RWPE1 (cell line): ENCODE measurements at regions not wholly inside any gene's neighbourhood (a gene's known extent, or its start where the extent isn't known, plus 50 kb on each side); places are given as distances from the start of the nearest gene placed in this dataset.

Experiments used
- CTCF ChIA-PET: fragments of 350-600 bp; sonication (Branson Sonifier 250); formaldehyde crosslinking; extraction: SDS; loops from one replicate; lab custom pipeline; 2021; lab: Yijun Ruan, JAX
- POLR2A ChIA-PET: fragments of 400-600 bp; formaldehyde crosslinking; extraction: SDS; loops from one replicate; lab custom pipeline; 2020; ENCODE audit warnings: antibody characterized with exemption; ENCODE audit not compliant: low non-redundant PET; lab: Yijun Ruan, JAX
- DNase-seq: peaks from one replicate; pipeline ENCODE4 v3.0.0; 2012; ENCODE audit warnings: low spot score
- H3K27ac ChIP-seq: fragments of 450-650 bp; 2 replicates; pipeline ENCODE4 v1.5.1; 2017
- TF ChIP-seq, protein P1 (sequence below): fragments of 450-650 bp; conservative IDR thresholded peaks from 2 replicates; pipeline ENCODE4 v1.5.1; 2017; ENCODE audit warnings: low read depth, mild to moderate bottlenecking

DNA sequence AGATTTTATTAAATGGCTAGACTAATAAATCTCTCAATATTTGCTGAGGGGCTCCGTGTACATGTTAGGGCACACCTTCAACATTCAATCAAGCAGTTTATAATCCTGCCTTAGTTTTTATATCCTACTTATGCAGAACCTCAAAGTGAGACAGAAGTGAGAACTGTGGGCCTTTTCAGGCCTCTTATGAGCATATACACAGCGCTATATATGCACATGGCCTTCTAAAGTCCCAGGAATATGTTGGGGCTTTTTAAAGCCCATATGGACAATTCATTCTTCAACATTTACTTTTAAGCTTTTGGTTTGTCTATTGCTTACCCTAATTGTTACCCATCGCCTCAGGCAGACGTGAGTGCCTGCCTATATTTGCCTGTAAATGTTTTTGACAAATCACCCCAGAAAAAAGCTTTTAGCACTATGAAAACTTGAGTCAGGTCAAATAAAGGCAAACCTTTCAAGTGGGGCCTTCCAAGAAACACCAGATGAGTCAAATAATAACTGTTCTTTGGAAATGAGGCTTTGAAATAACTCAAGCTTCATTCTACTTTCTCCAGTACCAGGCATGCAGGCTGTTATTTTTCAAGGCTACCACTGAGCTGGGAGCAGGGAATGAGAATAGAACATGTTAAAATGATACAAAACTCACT, 58.2 kb downstream of the ESM1 start:
- H3K27ac ChIP-seq, result no peak overlapping the region
- TF ChIP-seq, protein P1, sequence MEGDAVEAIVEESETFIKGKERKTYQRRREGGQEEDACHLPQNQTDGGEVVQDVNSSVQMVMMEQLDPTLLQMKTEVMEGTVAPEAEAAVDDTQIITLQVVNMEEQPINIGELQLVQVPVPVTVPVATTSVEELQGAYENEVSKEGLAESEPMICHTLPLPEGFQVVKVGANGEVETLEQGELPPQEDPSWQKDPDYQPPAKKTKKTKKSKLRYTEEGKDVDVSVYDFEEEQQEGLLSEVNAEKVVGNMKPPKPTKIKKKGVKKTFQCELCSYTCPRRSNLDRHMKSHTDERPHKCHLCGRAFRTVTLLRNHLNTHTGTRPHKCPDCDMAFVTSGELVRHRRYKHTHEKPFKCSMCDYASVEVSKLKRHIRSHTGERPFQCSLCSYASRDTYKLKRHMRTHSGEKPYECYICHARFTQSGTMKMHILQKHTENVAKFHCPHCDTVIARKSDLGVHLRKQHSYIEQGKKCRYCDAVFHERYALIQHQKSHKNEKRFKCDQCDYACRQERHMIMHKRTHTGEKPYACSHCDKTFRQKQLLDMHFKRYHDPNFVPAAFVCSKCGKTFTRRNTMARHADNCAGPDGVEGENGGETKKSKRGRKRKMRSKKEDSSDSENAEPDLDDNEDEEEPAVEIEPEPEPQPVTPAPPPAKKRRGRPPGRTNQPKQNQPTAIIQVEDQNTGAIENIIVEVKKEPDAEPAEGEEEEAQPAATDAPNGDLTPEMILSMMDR, result no peak
- ChIA-PET CTCF (interaction anchor here (1.6 kb wide), 1 partner anchor 219 kb away, joined by 4 read pairs; no protein-coding TSS in a partner anchor), POLR2A (no interaction called here)
- DNase-seq, result no peak

DNA sequence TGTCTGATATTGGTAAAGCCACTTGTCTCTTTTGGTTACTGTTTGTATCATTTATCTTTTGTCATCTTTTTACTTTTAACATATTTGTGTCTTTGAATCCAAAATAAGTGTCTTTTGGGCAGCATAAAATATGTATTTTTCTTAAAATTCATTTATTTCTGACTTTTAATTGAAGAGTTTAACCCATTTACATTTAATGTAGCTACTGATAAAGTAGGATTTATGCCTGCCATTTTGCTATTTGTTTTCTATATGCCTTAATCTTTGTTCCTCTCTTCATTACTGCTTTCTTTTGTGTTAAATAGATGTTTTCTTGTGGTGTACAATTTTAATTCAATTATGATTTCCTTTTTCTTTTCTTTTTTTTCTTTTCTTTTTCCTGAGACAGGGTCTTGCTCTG, 60.9 kb downstream of the ESM1 start:
- ChIA-PET CTCF (no interaction called here), POLR2A (no interaction called here)
- TF ChIP-seq, protein P1, result no peak
- no peak overlapping the region for H3K27ac ChIP-seq
- no peak for DNase-seq

DNA sequence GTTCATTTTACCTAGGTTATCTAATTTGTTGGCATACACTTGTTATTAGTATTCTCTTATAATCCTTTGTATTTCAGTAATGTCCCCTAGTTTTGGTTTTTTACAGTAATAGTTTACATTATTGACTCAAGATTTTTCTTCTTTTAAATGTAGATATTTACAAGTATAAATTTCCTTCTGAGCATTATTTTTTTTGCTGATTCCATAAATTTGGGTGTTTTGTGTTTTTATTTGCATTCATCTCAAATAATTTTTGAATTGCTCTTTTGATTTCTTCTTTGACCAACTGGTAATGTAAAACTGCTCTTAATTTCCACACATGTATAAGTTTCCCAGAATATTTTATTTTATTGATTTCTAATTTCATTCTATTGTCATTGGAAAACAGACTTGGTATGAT, 68.1 kb downstream of the ESM1 start:
- DNase-seq, result no peak
- H3K27ac ChIP-seq, result no peak overlapping the region
- ChIA-PET CTCF (interaction anchor here (0.6 kb wide), 2 partner anchors 403 to 666 kb away, joined by 3 to 4 read pairs; no protein-coding TSS in a partner anchor), POLR2A (no interaction called here)
- TF ChIP-seq, protein P1, result 0 out of 2 replicates have a peak, but pooled peaks have one; percentile 7

DNA sequence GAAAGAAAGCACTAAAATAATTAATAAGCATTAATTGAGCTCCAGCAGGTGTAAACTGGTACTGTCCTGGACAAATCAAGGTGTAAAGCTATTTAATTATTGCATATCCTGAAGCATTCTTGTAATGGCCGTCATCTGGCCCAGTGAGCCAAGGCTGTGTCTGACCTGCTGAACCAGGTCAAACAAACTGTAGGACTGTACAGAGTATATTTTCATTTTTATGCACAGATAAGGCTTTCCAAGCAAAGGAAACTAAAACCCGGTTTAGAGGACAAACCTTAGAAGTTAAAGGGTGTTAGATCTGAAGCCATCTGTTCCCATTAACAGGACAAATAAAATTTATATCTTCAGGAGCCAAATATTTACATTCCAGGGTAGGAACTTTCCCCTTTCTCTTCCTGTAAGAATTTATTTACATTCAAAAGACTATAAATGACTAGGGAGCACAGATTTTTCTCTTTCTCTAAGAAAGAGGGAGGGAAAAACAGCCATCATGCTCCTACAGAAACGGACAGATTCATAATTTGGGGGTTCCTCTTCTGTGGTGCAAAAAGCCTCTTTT, 69.8 kb downstream of the ESM1 start:
- CTCF ChIA-PET, result interaction anchor here (0.6 kb wide), 1 partner anchor 217 kb away, joined by 3 read pairs; no protein-coding TSS in a partner anchor
- TF ChIP-seq, protein P1, result no peak
- POLR2A ChIA-PET, result no interaction called here
- no peak overlapping the region for H3K27ac ChIP-seq
- DNase-seq, result no peak

DNA sequence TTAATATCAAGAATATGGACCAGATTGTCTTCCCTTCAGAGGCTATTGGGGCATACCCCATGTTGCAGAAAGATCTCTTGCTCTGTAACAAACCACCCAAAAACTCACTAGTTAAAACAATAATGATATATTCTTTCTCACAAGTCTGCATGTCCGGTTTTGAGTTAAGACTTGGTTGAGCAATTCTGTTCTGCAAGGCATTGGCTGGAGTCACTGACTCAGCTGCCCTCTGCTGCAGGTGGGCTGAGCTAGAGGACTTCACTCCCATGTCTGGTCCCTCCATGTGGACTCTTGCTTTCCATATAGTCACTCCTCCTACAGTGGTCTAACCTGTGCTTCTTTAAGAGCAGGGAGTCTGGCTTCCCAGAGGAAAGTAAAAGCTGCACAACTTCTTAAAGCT, 73.4 kb downstream of the ESM1 start:
- CTCF ChIA-PET, result interaction anchor here (0.7 to 2.1 kb wide), 4 partner anchors 11 to 1241 kb away, joined by 3 to 11 read pairs (median 6); partner anchors contain the start of gene GPX8
- H3K27ac ChIP-seq, result no peak overlapping the region
- POLR2A ChIA-PET, result no interaction called here
- TF ChIP-seq, protein P1, result no peak
- DNase-seq, result no peak

DNA sequence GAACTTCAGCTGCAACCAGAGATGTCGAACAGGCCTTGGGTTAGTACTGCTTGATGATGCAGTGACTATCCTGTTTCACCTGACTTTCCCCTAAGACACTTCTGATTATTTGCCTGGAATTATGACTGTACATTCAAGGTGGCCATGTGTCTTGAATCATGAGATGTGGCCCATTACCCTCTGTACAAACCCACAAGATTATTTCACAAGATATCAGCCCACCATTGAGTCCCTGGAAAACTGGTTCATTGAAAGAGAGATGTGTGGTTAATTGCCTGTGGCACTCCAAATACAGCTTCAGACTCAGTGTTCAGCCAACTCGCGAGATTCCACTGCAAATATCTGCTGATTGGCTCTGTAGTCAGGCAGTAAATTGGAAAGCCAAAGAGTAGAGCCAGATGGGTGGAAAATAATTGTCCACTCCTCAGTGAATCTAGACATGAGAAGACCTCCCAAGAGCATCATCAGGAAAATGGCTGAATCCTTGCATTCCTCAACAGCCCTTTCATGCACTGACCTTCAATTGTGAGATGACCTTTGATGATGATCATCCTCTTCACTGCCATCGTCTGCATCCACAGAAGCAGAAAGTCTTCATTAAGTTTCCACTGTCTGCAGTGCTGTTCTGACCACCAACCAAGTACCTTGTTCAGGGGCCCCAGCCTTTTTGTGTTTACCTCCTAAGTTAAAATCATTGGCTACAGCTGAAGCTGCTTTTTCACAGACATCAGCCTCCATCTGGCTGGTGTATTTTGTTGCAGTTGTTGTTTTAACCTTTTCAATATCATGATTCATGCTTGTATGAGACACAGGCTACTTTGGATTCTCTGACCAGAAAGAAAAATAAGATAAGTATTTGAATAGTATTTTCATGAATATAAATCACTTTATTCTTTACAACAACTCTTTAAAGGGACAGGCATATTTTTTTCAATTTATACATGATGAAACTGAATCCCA, 75.2 kb downstream of the ESM1 start:
- TF ChIP-seq, protein P1, result no peak
- CTCF ChIA-PET, result interaction anchor here (0.5 to 5.5 kb wide), 5 partner anchors 65 to 250 kb away, joined by 3 to 54 read pairs (median 4); partner anchors contain the start of gene GPX8
- DNase-seq, result no peak
- H3K27ac ChIP-seq, result no peak overlapping the region
- POLR2A ChIA-PET, result no interaction called here
